Sigmoid colon (tissue), 6 donors: ENCODE measurements at regions not wholly inside any gene's neighbourhood (a gene's known extent, or its start where the extent isn't known, plus 50 kb on each side); places are given as distances from the start of the nearest gene placed in this dataset.
"Not testable (repeated sequence)": the region's sequence is repeated elsewhere in the genome, so short reads cannot be mapped to it uniquely, and the experiment has no call there.

Experiments used
- DNase-seq: peaks from one replicate; pipeline ENCODE4 v3.0.0-alpha.2; 2019
- H3K27ac ChIP-seq, 4 donors: fragments of 200-600 bp; sonication (generic); one replicate each; pipeline ENCODE4 v1.5.1; 2016 to 2019; ENCODE audit warnings: mild to moderate bottlenecking in 1 of 4
- H3K27me3 ChIP-seq, 3 donors: fragments of 200-600 bp; sonication (generic); one replicate each; pipeline ENCODE4 v1.5.1; 2019; ENCODE audit warnings: mild to moderate bottlenecking in 1 of 3
- H3K36me3 ChIP-seq, 4 donors: fragments of 200-600 bp; sonication (generic); one replicate each; pipeline ENCODE4 v1.5.1; 2016 to 2019
- H3K4me1 ChIP-seq, 4 donors: fragments of 200-600 bp; sonication (generic); one replicate each; pipeline ENCODE4 v1.5.1; 2017 to 2019
- H3K4me3 ChIP-seq, 4 donors: fragments of 200-600 bp; sonication (generic); one replicate each; pipeline ENCODE4 v1.5.1; 2017 to 2019; ENCODE audit warnings: mild to moderate bottlenecking in 2 of 4, moderate library complexity in 1 of 4
- H3K9me3 ChIP-seq, 4 donors: fragments of 200-600 bp in 3 of 4; sonication (generic) in 3 of 4; one replicate each; pipeline versions ENCODE4 v1.5.1 to v1.6.1; 2013 to 2019
- CTCF ChIP-seq, 4 experiments: fragments of 450-650 bp in 3 of 4; fragments of 200-600 bp in 1 of 4; IDR thresholded peaks; one replicate each; pipeline ENCODE4 v1.5.1; 2016 to 2019; ENCODE audit warnings: antibody characterized with exemption in 4 of 4, mild to moderate bottlenecking in 3 of 4, moderate library complexity in 2 of 4
- EP300 ChIP-seq, 4 donors: sonication (generic); formaldehyde crosslinking; IDR thresholded peaks; one replicate each; pipeline ENCODE4 v1.6.1; 2017; ENCODE audit warnings: antibody characterized with exemption in 4 of 4
- POLR2A ChIP-seq, 2 donors: fragments of 450-650 bp; IDR thresholded peaks; one replicate each; pipeline ENCODE4 v1.6.1; 2016; ENCODE audit warnings: antibody characterized with exemption in 2 of 2, mild to moderate bottlenecking in 2 of 2, moderate library complexity in 2 of 2
- POLR2AphosphoS5 ChIP-seq, 4 donors: sonication (generic); formaldehyde crosslinking; IDR thresholded peaks; one replicate each; pipeline ENCODE4 v1.6.1; 2017; ENCODE audit warnings: antibody characterized with exemption in 4 of 4
- WGBS, 2 donors: extraction: QIAGEN DNeasy Blood & Tissue Kit; methylation state at CpG; one replicate each; pipeline ENCODE4 v1.1.7; 2013; 5-methylcytosine and 5-hydroxymethylcytosine counted together
- intact Hi-C: fragments of 100-400 bp; cut with DNase I; formaldehyde crosslinking; loops from one replicate; pipeline ENCODE4 v1.15.1; 2023
- donor health status: healthy with polysubstance abuse.
- donor health status: healthy.

- DNase-seq = no peak
- Histone ChIP-seq H3K4me3 (no peak overlapping the region), H3K27ac (no peak overlapping the region), H3K9me3 (no peaks in the 10 kb centered on the region), H3K4me1 (no peaks in the 10 kb centered on the region), H3K27me3 (no peaks in the 10 kb centered on the region), H3K36me3 (no peaks in the 10 kb centered on the region)
- no peak for TF ChIP-seq CTCF (IDR thresholded peaks at IDR 0.05)
- no peak for TF ChIP-seq EP300 (IDR thresholded peaks at IDR 0.05)
- TF ChIP-seq POLR2AphosphoS5 (IDR thresholded peaks at IDR 0.05) = no peak
- intact Hi-C loops = no loop called here
- WGBS, 2 donors = 57% methylated on average over 1 of the region's 1 CpG; no CpG with 5 or more reads in 1 of the 2 donors
Observed at GRCh38 chr14:106109337-106109736, 583.0 kb downstream of the TMEM121 start.

GRCh38 chr14:106115401-106115800, 589.0 kb downstream of the TMEM121 start:
- H3K9me3 ChIP-seq = no peaks in the 10 kb centered on the region
- no peaks in the 10 kb centered on the region for H3K4me1 ChIP-seq
- intact Hi-C loops = no loop called here
- peaks cover 0 to 12% (median 0%) of the 10 kb centered on the region in 3 donors for H3K27me3 ChIP-seq
- no peaks in the 10 kb centered on the region for H3K36me3 ChIP-seq
- no peak overlapping the region for H3K4me3 ChIP-seq
- TF ChIP-seq EP300 (IDR thresholded peaks at IDR 0.05) (no peak), CTCF (IDR thresholded peaks at IDR 0.05) (no peak), POLR2A (IDR thresholded peaks at IDR 0.05) (no peak), POLR2AphosphoS5 (IDR thresholded peaks at IDR 0.05) (no peak)
- no peak overlapping the region for H3K27ac ChIP-seq
- DNase-seq = no peak
- WGBS, 2 donors = 57 to 60% methylated on average over 4 of the region's 4 CpGs

GRCh38 chr14:106116339-106116930, 590.1 kb downstream of the TMEM121 start:
- H3K4me1 ChIP-seq, intact Hi-C loops, DNase-seq, H3K9me3 ChIP-seq, H3K36me3 ChIP-seq, H3K4me3 ChIP-seq, H3K27ac ChIP-seq: not testable (repeated sequence)
- WGBS, 2 donors = 38 to 46% methylated on average over 6 to 10 of the region's 10 CpGs
- peak in 1 of 4 experiments; percentile 17 for TF ChIP-seq CTCF (IDR thresholded peaks at IDR 0.05)
- H3K27me3 ChIP-seq = peaks cover 0 to 14% (median 0%) of the 10 kb centered on the region in 3 donors

- Histone ChIP-seq H3K27me3 (peaks cover 0 to 14% (median 0%) of the 10 kb centered on the region in 3 donors), H3K4me1 (no peaks in the 10 kb centered on the region), H3K4me3 (no peak overlapping the region), H3K9me3 (no peaks in the 10 kb centered on the region), H3K36me3 (no peaks in the 10 kb centered on the region), H3K27ac (no peak overlapping the region)
- intact Hi-C loops = no loop called here
- TF ChIP-seq POLR2A (IDR thresholded peaks at IDR 0.05) = no peak
- no peak for TF ChIP-seq EP300 (IDR thresholded peaks at IDR 0.05)
- 38 to 41% methylated on average over 6 of the region's 6 CpGs for WGBS, 2 donors
- no peak for DNase-seq
Observed at GRCh38 chr14:106120101-106120500, 593.7 kb downstream of the TMEM121 start.

- H3K36me3 ChIP-seq = no peaks in the 10 kb centered on the region
- no peak overlapping the region for H3K4me3 ChIP-seq
- H3K4me1 ChIP-seq = no peaks in the 10 kb centered on the region
- peaks cover 0 to 21% (median 0%) of the 10 kb centered on the region in 3 donors for H3K27me3 ChIP-seq
- no peak for DNase-seq
- WGBS, 2 donors = 51 to 75% methylated on average over 5 of the region's 5 CpGs
- intact Hi-C loops = no loop called here
- no peak for TF ChIP-seq POLR2A (IDR thresholded peaks at IDR 0.05)
- TF ChIP-seq CTCF (IDR thresholded peaks at IDR 0.05) = no peak
- no peak for TF ChIP-seq EP300 (IDR thresholded peaks at IDR 0.05)
- TF ChIP-seq POLR2AphosphoS5 (IDR thresholded peaks at IDR 0.05) = no peak
- H3K9me3 ChIP-seq = no peaks in the 10 kb centered on the region
- H3K27ac ChIP-seq = no peak overlapping the region
Observed at GRCh38 chr14:106129274-106129673, 602.9 kb downstream of the TMEM121 start.

- H3K4me1 ChIP-seq, DNase-seq, H3K27ac ChIP-seq, intact Hi-C loops, H3K4me3 ChIP-seq, H3K36me3 ChIP-seq, H3K9me3 ChIP-seq: not testable (repeated sequence)
- WGBS, 2 donors = 52 to 57% methylated on average over 8 of the region's 8 CpGs
- H3K27me3 ChIP-seq = peaks cover 0 to 21% (median 0%) of the 10 kb centered on the region in 3 donors
Observed at GRCh38 chr14:106129904-106130661, 603.7 kb downstream of the TMEM121 start.

- H3K27me3 ChIP-seq, intact Hi-C loops, DNase-seq, H3K4me3 ChIP-seq, H3K27ac ChIP-seq, H3K9me3 ChIP-seq, H3K36me3 ChIP-seq, H3K4me1 ChIP-seq: not testable (repeated sequence)
- WGBS, 2 donors = 35 to 41% methylated on average over 2 of the region's 2 CpGs
Observed at GRCh38 chr14:106133126-106133525, 606.7 kb downstream of the TMEM121 start.
